ENCODE measurements at regions not wholly inside any gene's neighbourhood (a gene's known extent, or its start where the extent isn't known, plus 50 kb on each side); places are given as distances from the start of the nearest gene placed in this dataset.

DNA sequence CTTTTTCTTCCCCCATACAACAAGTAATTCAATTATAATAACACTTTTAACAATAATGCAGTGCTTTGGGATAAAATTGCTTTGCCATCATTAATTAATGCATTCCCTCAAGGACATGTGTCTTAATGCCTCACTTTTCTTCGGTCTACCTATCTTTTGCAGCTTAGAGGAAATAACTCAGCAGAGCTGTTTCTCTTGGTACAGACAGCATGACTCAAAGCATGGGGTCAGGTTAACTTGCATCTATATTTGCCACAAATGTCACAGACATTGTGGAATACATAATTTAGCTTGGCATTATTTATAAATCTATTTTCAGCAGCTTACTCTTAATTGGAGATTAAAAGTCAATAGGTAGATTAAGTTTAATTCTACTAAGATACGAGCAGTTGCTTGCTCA is 376.1 kb upstream of the CNTNAP5 start:
- TF ChIP-seq, protein P1, sequence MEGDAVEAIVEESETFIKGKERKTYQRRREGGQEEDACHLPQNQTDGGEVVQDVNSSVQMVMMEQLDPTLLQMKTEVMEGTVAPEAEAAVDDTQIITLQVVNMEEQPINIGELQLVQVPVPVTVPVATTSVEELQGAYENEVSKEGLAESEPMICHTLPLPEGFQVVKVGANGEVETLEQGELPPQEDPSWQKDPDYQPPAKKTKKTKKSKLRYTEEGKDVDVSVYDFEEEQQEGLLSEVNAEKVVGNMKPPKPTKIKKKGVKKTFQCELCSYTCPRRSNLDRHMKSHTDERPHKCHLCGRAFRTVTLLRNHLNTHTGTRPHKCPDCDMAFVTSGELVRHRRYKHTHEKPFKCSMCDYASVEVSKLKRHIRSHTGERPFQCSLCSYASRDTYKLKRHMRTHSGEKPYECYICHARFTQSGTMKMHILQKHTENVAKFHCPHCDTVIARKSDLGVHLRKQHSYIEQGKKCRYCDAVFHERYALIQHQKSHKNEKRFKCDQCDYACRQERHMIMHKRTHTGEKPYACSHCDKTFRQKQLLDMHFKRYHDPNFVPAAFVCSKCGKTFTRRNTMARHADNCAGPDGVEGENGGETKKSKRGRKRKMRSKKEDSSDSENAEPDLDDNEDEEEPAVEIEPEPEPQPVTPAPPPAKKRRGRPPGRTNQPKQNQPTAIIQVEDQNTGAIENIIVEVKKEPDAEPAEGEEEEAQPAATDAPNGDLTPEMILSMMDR (IDR thresholded peaks at IDR 0.05): no peak
- no peak for TF ChIP-seq POLR2A (IDR thresholded peaks at IDR 0.05)
- TF ChIP-seq EP300 (IDR thresholded peaks at IDR 0.05): no peak

Data from ovary (tissue), 3 donors.